HG03108 (cell line): ENCODE measurements at regions not wholly inside any gene's neighbourhood (a gene's known extent, or its start where the extent isn't known, plus 50 kb on each side); places are given as distances from the start of the nearest gene placed in this dataset.
"Not testable (repeated sequence)": the region's sequence is repeated elsewhere in the genome, so short reads cannot be mapped to it uniquely, and the experiment has no call there.

Source experiments
- ATAC-seq: cut with Tn5 transposase; IDR thresholded peaks from one replicate; pipeline ENCODE4 v1.9.1; 2021; ENCODE audit warnings: moderate library complexity; ENCODE audit not compliant: unreplicated experiment

GRCh38 chr2:61677942-61678341 is 139.8 kb upstream of the XPO1 start:
- no peak for ATAC-seq

- no peak for ATAC-seq
These were observed 139.2 kb upstream of the XPO1 start for GRCh38 chr2:61677306-61677705.

- no peak for ATAC-seq
These were observed 137.0 kb upstream of the XPO1 start for GRCh38 chr2:61675204-61675603.

GRCh38 chr2:61671561-61672315 is 133.6 kb upstream of the XPO1 start:
- ATAC-seq, result no peak

GRCh38 chr2:61670591-61671501 is 132.7 kb upstream of the XPO1 start:
- ATAC-seq, result peak; percentile 79

- no peak for ATAC-seq
These were observed 126.0 kb upstream of the XPO1 start for GRCh38 chr2:61664190-61664589.

- no peak for ATAC-seq
These were observed 124.8 kb upstream of the XPO1 start for GRCh38 chr2:61662990-61663389.

- no peak for ATAC-seq
These were observed 122.6 kb upstream of the XPO1 start for GRCh38 chr2:61660511-61661388.

GRCh38 chr2:61658841-61659780 is 121.0 kb upstream of the XPO1 start:
- no peak for ATAC-seq

GRCh38 chr2:61649946-61650345 is 111.8 kb upstream of the XPO1 start:
- not testable (repeated sequence) for ATAC-seq

- ATAC-seq, result no peak
These were observed 110.9 kb upstream of the XPO1 start for GRCh38 chr2:61649021-61649420.

- ATAC-seq, result no peak
These were observed 108.9 kb upstream of the XPO1 start for GRCh38 chr2:61647044-61647443.

GRCh38 chr2:61645911-61646310 is 107.8 kb upstream of the XPO1 start:
- no peak for ATAC-seq

- not testable (repeated sequence) for ATAC-seq
These were observed 105.0 kb upstream of the XPO1 start for GRCh38 chr2:61643153-61643552.

- ATAC-seq, result no peak
These were observed 102.2 kb upstream of the XPO1 start for GRCh38 chr2:61640406-61640805.

GRCh38 chr2:61639721-61640120 is 101.6 kb upstream of the XPO1 start:
- ATAC-seq, result no peak

GRCh38 chr2:61636686-61637085 is 98.5 kb upstream of the XPO1 start:
- no peak for ATAC-seq

GRCh38 chr2:61634512-61634911 is 96.4 kb upstream of the XPO1 start:
- no peak for ATAC-seq

GRCh38 chr2:61633250-61633649 is 95.1 kb upstream of the XPO1 start:
- ATAC-seq, result no peak
